Gastroesophageal sphincter (tissue), 3 donors: ENCODE measurements at regions not wholly inside any gene's neighbourhood (a gene's known extent, or its start where the extent isn't known, plus 50 kb on each side); places are given as distances from the start of the nearest gene placed in this dataset.

Experiments
- POLR2A ChIP-seq, 2 donors: fragments of 450-650 bp; IDR thresholded peaks; one replicate each; pipeline ENCODE4 v1.6.1; 2017; ENCODE audit warnings: antibody characterized with exemption in 2 of 2, mild to moderate bottlenecking in 2 of 2, moderate library complexity in 1 of 2
- POLR2AphosphoS5 ChIP-seq: sonication (generic); formaldehyde crosslinking; IDR thresholded peaks from one replicate; pipeline ENCODE4 v1.6.1; 2017; ENCODE audit warnings: antibody characterized with exemption
- TF ChIP-seq, protein P1 (sequence below), 4 experiments: fragments of 200-600 bp in 2 of 4; fragments of 450-650 bp in 2 of 4; sonication (generic) in 1 of 4; IDR thresholded peaks; one replicate each; pipeline ENCODE4 v1.5.1; 2017 to 2019; ENCODE audit warnings: antibody characterized with exemption in 4 of 4, mild to moderate bottlenecking in 2 of 4, moderate library complexity in 2 of 4

DNA sequence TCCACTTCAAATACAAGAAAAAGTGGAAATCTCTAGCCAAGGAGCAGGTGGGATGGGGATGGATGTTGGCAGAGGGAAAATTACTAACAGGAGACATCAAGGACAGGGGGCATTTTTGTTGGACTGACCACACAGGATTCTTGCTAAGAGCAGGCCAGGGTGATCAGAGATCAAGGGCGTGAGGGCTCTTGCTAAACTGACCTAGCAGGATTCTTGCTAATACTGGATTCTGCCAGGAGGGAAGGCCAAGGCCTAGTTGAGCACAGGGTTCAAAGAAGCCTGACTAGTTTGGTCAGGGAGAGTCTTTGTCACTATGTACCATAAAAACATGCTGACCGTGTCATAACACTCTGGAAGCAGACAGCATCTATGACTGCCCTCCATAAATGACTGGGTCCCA lies 442.7 kb downstream of the PID1 start:
- TF ChIP-seq POLR2AphosphoS5 (no peak), POLR2A (IDR thresholded peaks at IDR 0.05) (no peak)
- TF ChIP-seq, protein P1, sequence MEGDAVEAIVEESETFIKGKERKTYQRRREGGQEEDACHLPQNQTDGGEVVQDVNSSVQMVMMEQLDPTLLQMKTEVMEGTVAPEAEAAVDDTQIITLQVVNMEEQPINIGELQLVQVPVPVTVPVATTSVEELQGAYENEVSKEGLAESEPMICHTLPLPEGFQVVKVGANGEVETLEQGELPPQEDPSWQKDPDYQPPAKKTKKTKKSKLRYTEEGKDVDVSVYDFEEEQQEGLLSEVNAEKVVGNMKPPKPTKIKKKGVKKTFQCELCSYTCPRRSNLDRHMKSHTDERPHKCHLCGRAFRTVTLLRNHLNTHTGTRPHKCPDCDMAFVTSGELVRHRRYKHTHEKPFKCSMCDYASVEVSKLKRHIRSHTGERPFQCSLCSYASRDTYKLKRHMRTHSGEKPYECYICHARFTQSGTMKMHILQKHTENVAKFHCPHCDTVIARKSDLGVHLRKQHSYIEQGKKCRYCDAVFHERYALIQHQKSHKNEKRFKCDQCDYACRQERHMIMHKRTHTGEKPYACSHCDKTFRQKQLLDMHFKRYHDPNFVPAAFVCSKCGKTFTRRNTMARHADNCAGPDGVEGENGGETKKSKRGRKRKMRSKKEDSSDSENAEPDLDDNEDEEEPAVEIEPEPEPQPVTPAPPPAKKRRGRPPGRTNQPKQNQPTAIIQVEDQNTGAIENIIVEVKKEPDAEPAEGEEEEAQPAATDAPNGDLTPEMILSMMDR (IDR thresholded peaks at IDR 0.05): no peak
